ENCODE measurements at regions not wholly inside any gene's neighbourhood (a gene's known extent, or its start where the extent isn't known, plus 50 kb on each side); places are given as distances from the start of the nearest gene placed in this dataset.
"Not testable (repeated sequence)": the region's sequence is repeated elsewhere in the genome, so short reads cannot be mapped to it uniquely, and the experiment has no call there.

DNA sequence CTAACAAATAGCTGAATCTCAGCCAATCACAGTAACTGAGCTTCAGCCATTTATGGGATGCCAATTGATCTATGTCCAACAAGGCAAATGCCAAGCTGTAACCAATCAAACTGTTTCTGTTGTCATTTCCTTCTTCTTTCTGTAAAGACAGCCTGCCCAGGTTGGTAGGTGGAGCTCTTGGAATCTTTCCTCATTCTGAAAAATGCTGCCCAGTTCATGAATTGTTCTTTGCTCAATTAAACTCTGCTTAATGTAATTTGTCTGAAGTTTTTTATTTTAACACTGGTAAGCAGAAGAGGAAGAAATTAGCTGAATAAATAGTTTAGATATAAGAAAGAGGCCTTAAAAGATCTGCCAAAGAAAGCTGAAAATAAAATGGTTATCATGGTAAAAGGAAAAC is 1235.6 kb downstream of the EFNA5 start:
- no peak for DNase-seq (ENCODE audit: low spot score)

GRCh38 chr5:106430733-106431132 is 1240.0 kb downstream of the EFNA5 start:
- not testable (repeated sequence) for DNase-seq (ENCODE audit: low spot score)

DNA sequence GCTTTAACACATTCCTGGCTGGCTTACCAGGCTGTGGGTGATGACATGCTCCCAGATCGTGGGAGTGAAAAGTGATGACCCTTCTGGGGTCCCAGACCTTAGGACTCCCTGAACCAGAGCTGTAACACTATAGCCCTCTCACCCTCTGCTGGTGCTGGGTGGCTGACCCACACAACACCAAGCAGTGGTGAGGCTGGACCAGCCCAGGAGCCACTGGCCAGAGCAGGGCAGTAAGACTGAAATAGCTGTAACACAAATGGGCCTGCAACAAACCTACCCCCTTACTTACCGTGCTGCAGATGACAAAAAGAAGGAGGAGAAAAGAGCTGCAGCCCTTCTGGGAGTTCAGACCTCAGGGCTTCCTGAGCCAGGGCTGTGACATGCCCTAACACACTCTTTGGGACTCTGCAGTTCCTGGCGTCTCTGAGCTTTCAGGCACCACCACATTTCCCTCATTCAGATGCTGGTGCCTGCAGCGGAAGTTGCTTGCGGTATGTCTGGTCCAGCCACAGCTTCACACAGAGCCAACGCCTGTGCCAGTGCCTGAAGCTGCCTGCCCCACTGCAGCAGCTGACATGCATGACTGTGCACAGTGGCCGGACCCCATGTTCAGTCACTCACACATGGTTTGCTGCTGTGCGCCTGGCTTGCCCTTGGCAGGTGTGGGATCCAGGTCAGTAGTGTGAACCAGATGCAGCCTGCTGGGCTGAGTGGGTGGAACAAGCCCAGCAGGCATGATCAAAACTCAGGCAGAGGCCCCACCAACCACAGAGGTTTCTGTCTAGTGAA is 1247.4 kb downstream of the EFNA5 start:
- no peak for DNase-seq (ENCODE audit: low spot score)

GRCh38 chr5:106420102-106420501 is 1250.6 kb downstream of the EFNA5 start:
- no peak for DNase-seq (ENCODE audit: low spot score)

- no peak for DNase-seq (ENCODE audit: low spot score)
Measured at GRCh38 chr5:106418196-106418595, 1252.5 kb downstream of the EFNA5 start.

DNA sequence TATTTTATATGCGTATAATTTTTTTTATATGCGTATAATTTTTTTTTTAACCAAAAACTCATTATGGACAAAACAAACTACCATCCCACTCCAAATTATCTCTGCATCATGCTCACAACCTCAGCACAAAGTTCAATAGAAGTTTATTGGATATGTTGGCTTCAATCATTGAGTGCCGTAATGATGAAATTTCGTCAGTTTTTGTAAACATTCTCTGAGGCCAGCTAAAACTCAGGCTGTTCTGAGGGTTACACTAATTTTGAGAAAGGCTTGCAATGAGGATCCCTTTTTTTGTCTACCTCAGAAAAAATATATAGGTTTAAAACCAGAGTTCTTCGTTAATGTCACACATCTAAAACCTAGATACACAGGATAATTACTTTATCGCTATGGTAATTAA is 1253.2 kb downstream of the EFNA5 start:
- DNase-seq (ENCODE audit: low spot score): no peak

- DNase-seq (ENCODE audit: low spot score): no peak
Measured at GRCh38 chr5:106417163-106417562, 1253.6 kb downstream of the EFNA5 start.

- peak; percentile 87 for DNase-seq (ENCODE audit: low spot score)
Measured at GRCh38 chr5:106415541-106415940, 1255.2 kb downstream of the EFNA5 start.

DNA sequence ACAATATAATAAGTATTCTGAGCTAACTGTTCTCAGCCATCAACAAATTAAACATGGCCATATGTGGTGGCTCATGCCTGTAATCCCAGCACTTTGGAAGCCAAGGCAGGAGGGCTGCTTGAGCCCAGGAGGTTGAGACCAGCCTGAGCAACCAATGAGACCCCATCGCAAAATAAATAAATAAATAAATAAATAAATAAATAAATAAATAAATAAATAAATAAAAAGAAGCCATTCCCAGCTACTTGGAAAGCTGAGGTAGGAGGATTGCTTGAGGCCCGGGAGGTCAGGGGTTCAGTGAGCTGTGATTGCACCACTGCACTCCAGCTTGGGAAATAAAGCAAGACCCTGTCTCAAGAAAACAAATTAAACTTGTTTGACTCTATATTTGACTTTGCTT is 1256.4 kb downstream of the EFNA5 start:
- no peak for DNase-seq (ENCODE audit: low spot score)

DNA sequence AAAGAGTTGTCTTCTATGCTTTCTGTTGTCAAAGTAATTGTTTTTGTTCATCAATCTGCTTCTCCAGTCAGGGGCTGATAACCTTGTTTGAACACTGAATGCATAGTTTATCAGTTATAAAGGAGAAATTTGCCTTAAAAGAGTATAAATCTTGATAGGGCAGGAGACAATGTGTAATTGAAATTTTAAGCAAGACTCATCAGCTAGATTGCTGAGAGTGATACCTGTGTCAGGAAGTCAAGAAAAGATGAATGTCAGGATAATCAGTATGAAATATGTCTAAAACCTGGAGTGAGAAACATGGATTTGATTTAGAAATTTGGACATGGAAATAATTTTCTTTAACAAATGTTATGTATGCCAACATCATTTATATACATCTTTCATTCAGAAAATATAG is 1258.1 kb downstream of the EFNA5 start:
- no peak for DNase-seq (ENCODE audit: low spot score)

DNA sequence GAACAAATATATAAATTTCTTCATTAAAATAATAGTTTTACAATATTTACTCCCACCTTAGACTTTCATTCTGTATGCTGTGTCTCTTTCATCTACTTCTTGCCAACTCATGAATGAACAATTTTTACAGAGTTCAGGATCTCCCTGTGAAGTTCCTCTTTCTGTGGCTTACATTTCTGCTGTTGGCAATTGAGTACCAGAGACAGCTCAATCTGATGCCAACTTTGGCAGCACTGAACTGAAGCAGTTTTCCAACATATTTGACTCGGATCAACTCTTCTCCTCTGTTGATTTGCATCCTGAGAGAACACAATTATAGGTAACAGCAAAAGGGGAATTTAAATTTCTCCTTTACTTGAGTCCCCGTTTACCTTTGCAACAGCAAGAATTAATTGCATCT is 1262.2 kb downstream of the EFNA5 start:
- DNase-seq (ENCODE audit: low spot score): no peak

- no peak for DNase-seq (ENCODE audit: low spot score)
Measured at GRCh38 chr5:106408141-106408540, 1262.6 kb downstream of the EFNA5 start.

DNA sequence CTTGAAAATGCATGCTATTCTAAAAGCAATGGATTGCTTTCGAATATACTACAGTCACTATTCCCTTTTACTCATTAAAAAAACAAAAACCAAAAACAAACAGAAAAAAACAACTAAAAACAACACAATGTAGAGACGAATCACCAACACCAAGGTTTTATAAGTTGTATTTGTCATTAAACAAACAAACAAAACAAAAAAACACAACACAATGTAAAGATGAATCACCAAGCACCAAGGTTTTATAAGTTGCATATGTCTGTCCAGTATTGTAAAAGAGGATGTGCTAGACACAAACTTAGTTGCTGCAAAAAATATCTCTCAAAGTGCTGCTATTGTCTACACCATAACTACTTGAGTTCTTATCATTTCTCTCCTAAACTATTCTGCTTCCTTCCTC is 1269.2 kb downstream of the EFNA5 start:
- no peak for DNase-seq (ENCODE audit: low spot score)

GRCh38 chr5:106399391-106399790 is 1271.3 kb downstream of the EFNA5 start:
- peak; percentile 75 for DNase-seq (ENCODE audit: low spot score)

GRCh38 chr5:106397700-106398099 is 1273.0 kb downstream of the EFNA5 start:
- peak; percentile 91 for DNase-seq (ENCODE audit: low spot score)

DNA sequence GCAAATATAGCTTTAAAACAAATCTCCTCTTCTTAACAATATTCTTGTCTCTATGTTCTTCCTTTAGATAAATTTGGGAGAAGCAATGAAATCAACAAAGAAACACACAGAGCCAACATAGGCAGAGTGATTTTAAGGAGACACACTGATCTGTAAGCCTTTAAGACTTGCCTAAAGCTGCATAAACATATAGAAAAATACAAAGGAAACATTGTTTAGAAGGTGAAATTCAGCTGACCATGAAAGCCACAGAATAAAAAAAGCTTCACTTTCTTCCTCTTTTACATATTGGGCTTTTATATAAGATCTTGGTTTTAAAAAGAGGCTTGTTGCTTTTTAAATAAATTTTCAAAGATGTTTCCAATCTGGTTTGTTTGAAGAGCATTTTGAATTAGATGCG is 1277.5 kb downstream of the EFNA5 start:
- DNase-seq (ENCODE audit: low spot score): no peak

DNA sequence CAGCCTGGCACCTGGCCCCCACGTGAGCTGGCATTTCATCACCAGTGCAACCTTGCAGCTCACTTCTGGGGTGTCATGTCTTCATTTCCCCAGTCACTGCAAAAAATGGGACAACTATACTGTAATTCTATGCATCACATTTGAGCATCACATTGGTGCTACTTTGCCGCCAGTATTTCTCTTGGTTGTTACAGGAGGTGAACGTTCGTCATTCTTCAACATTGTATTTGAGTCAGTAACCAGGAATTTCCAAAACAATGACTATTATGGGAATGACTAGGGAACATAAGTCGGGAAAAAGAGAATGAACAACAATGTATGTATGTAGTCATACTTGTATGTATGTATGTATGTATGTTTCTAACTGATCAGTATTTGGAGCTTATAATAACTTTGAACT is 1278.0 kb downstream of the EFNA5 start:
- DNase-seq (ENCODE audit: low spot score): peak; percentile 47

- DNase-seq (ENCODE audit: low spot score): not testable (repeated sequence)
Measured at GRCh38 chr5:106387767-106388166, 1283.0 kb downstream of the EFNA5 start.

- DNase-seq (ENCODE audit: low spot score): no peak
Measured at GRCh38 chr5:106386287-106386686, 1284.5 kb downstream of the EFNA5 start.

GRCh38 chr5:106380736-106381135 is 1290.0 kb downstream of the EFNA5 start:
- peak; percentile 49 for DNase-seq (ENCODE audit: low spot score)

DNA sequence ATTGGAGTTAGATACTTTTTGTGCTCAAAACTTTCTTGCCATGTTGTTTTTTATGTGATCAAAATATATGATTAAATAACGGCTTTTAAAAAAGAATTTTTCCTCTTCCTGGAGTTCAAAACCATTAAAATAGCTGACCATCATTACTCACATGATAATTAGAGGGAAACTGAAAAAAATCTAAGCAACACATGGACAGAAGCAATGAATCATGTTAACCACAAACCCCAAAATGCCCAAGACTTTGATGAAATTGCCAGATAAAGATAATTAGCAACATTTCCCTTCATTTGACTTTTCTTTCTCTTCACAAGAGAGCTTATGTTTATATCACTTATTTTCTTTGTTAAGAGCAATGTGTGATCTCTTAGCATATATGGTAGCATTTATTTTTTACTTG is 1294.2 kb downstream of the EFNA5 start:
- peak; percentile 86 for DNase-seq (ENCODE audit: low spot score)

- no peak for DNase-seq (ENCODE audit: low spot score)
Measured at GRCh38 chr5:106374956-106375355, 1295.8 kb downstream of the EFNA5 start.

- DNase-seq (ENCODE audit: low spot score): no peak
Measured at GRCh38 chr5:106368021-106368420, 1302.7 kb downstream of the EFNA5 start.

DNA sequence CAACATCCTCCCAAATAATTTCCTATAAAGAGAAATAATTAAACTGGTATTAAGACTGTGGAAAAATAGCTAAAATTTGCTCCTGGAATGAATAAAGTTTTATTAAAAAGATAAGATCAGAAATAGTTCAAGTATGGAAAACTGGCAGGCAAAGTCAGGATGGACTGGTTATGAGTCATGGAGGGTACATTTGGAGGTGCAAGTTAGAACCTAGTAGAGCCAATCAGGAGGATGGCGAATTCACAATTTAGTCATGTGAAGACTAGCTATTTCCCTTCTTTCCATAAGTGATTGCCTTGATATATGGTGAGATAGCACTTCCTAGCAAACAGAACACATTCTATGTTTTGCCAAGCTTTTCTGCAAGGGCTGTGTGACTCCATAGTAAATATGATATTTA is 1303.5 kb downstream of the EFNA5 start:
- DNase-seq (ENCODE audit: low spot score): no peak
